Stimulated activated CD4-positive, alpha-beta T cell treated with anti-CD3 and anti-CD28 coated beads, Interleukin-15, amount 100 ng/mL, for 48 hours (primary cell): ENCODE measurements at regions not wholly inside any gene's neighbourhood (a gene's known extent, or its start where the extent isn't known, plus 50 kb on each side); places are given as distances from the start of the nearest gene placed in this dataset.
"Not testable (repeated sequence)": the region's sequence is repeated elsewhere in the genome, so short reads cannot be mapped to it uniquely, and the experiment has no call there.

Experiments
- DNase-seq, 2 donors: peaks; one replicate each; pipeline ENCODE4 v3.0.0-alpha.2; 2020; ENCODE audit warnings: low read depth in 2 of 2

DNA sequence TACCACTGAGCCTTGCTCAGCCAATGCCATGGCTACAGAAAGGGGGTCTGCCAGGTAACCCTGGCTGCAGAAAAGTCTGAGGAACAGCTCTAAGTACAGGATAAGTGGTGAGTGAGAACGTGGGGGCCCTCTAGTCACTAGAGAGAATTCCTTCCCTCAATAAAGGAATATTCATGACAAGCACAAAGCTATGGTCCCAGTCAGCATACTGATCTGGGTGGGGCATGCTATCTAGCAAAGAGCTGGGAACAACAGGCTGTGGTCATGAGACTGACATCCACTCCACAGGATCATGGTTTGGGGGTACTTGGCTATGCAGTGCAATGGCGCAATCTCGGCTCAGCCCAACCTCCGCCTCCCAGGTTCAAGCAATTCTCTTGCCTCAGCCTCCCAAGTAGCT is 140.4 kb downstream of the MTHFS start:
- no peak for DNase-seq

GRCh38 chr15:79765081-79765480 is 131.7 kb downstream of the MTHFS start:
- no peak for DNase-seq

GRCh38 chr15:79769069-79769481 is 127.7 kb downstream of the MTHFS start:
- no peak for DNase-seq

GRCh38 chr15:79769933-79770759 is 126.7 kb downstream of the MTHFS start:
- no peak for DNase-seq

DNA sequence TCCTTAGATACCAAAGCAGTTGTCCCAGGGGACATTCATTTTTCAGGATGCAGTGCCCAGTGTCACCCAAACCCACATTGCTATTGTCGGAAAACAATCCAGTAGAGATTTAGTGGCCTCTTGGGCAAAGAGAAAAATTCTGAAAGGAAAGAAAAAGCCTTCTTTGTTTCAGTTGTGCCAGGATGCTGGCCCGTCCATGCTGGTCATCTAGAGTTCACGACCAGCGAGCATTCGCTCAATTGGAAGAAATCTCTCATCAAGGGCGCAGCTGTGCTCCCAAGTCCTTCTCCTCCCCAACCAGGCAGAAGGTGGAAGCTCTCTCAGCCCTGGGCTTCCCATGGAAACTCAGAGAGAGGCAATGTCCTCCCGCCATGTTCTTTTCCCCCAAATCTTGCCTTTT is 123.7 kb downstream of the MTHFS start:
- no peak for DNase-seq

- no peak for DNase-seq
These were observed 121.0 kb downstream of the MTHFS start for GRCh38 chr15:79775821-79776220.

GRCh38 chr15:79777916-79778315 is 118.9 kb downstream of the MTHFS start:
- no peak for DNase-seq

DNA sequence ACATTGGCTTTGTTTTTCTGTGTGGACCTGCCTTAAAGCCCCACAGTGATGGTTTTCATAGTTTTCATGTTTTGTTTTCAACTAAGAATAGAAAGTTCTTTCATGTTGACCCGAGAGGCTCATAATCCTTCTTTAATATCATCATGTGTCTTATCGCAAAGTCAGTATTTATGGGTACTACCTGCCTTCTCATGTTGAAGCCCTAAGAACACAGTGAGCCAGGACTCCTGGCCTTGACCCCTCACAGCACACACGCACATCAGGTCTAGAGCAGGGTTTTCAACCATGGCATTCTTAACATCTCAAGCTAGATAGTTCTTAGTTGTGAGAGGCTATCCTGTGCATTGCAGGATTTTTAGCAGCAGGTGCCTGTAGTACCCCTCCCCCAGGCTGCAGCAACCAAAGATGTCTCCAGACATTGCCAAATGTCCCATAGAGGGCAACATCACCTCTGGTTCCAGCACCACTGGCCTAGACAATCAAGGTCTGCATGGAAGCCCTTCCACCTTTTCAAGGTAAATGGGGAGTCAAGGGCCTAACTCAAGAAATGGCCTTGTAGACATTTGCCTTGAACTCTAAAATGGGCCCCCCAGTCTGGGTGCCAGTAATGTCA is 118.3 kb downstream of the MTHFS start:
- DNase-seq, result no peak

DNA sequence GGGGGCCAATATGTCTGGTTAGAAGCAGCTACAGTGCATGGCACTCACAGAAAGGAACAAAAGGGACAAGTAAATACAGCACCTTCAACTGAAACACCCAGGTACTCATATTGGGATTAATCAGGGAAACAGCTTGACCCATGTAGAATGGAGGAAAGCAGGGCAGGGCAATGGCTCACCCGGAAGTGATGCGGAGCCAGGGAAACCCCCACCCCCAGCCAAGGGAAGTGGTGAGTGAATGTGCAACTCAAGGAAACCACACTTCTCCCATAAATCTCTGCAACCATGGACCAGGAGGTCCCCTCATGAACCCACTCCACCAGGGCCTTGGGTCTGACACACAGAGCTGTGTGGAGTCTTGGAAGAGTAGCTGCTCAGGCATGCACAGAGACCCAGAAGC is 117.1 kb downstream of the MTHFS start:
- DNase-seq, result peak in 1 of 2 donors; percentile 9

DNA sequence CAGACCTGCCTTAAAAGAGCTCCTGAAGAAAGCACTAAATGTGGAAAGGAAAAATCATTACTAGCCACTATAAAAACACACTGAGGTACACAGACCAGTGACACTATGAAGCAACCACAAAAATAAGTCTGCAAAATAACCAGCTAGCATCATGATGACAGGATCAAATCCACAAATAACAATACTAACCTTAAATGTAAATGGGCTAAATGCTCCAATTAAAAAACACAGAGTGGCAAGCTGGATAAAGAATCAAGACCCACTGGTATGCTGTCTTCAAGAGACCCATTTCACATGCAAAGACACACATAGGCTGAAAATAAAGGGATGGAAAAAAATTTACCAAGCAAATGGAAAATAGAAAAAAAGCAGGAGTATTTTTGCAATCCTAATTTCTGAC is 114.5 kb downstream of the MTHFS start:
- not testable (repeated sequence) for DNase-seq
